ENCODE measurements at regions not wholly inside any gene's neighbourhood (a gene's known extent, or its start where the extent isn't known, plus 50 kb on each side); places are given as distances from the start of the nearest gene placed in this dataset.
"Not testable (repeated sequence)": the region's sequence is repeated elsewhere in the genome, so short reads cannot be mapped to it uniquely, and the experiment has no call there.

DNA sequence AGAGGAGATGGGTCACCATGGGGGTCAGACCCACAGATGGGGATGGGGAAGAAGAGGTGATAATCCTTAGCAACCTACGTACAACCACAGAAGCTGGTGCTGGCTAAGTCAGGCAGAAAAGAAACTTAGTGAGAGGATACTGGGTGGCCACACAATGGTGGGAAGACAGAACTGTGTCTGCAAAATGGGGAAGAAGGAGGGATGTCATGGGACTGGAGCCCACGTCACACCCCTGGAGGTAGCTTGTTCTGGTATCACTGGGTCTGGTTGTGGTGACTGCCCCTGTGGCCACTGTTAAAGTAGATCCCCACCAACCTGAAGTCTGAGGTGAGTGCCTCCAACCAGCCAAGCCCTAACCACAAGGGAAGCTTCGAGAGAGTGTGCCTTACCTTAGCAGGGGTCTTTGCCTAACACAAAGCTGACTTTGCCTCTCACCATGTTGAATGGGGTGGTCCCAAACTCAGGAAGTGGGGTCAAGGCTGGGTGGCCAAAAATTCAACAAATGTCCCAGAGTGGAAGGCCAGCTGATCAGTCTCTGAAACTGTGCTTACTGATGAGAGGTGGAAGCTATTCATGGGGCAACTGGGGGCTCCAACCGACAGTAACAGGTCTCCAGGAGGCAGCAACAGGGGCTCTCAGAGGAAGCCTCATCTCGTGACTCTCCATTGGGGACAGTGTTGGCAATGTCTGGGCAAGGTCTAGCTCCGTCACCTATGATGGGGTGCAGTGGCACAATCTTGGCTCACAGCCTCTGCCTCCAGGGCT lies 64.8 kb upstream of the SLC1A4 start:
- no peak for DNase-seq

DNA sequence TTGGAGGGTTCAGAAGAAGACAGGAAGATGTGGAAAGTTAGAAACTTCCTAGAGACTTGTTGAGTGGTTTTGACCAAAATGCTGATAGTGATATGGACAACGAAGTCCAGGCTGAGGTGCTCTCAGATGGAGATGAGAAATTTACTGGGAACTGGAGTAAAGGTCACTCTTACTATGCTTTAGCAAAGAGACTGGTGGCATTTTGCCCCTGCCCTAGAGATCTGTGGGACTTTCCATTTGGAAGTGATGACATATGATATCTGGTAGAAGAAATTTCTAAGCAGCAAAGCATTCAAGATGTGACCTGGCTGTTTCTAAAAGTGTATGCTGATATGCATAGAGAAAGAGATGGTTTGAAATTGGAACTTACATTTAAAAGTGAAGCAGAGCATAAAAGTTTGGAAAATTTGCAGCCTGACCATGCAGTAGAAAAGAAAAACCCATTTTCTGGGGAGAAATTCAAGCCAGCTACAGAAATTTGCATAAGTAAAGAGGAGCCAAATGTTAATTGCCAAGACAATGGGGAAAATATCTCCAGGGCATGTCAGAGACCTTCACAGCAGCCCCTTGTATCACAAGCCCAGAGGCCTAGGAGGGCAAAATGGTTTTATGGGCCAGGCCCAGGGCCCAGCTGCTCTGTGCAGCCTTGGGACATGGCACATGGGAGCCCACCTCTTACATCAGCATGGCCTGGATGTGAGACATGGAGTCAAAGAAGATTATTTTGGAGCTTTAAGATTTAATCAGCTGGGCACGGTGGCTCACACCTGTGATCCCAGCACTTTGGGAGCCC lies 63.1 kb upstream of the SLC1A4 start:
- DNase-seq = not testable (repeated sequence)

DNA sequence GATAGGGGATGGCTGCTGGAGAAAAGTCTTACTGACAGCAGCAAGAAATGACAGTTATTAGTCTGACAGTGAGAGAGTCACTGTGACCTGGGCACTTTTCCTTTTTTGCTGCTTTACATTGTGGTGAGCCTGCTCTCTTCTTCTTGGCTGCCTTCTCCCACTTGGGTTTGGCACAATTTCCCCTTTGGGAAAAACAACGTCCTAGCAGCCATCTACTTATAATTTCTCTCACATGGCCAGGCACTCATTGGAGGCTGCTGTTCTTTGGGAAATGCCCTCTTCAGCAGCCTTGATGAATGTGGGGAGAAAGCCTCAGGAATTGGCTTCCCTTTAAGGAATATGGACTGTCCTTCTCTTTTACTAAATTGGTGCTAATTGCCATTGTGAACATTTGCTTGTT lies 60.4 kb upstream of the SLC1A4 start:
- DNase-seq = no peak

DNA sequence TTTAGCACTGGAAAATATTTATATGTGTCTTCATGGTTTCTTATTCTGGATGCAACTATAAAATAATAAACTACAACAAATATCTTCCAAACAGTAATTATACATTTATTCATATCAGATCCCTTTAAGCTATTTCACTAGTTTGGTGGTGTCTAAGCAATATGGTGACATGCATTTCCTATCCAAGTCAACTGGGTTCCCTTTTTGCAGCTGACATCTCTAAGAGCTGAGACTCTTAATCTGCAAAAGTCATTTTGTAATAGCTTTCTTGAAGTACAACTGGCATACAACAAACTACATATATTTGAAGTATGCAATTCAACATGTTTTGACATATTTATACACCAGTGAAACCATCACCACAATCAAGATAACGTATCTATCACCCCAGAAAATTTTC lies 59.9 kb upstream of the SLC1A4 start:
- DNase-seq = no peak

DNA sequence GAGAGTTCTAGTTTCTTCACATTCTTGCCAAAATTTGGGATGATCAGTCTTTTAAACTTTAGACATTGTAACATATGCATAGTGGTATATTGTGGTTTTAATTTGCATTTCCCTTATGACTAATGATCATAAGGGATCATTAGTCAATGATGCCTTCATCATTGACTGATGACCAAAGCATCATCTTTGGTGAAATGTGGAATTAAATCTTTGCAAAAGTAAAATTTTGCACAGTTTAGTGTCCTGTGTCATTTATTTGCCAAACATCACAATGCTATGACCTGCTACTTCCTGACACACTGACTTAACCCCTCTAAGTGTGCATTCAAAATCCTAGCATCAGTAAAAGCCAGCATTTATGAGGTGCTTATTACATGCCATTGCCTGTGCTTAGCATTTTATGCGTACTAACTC lies 58.9 kb upstream of the SLC1A4 start:
- no peak for DNase-seq

DNA sequence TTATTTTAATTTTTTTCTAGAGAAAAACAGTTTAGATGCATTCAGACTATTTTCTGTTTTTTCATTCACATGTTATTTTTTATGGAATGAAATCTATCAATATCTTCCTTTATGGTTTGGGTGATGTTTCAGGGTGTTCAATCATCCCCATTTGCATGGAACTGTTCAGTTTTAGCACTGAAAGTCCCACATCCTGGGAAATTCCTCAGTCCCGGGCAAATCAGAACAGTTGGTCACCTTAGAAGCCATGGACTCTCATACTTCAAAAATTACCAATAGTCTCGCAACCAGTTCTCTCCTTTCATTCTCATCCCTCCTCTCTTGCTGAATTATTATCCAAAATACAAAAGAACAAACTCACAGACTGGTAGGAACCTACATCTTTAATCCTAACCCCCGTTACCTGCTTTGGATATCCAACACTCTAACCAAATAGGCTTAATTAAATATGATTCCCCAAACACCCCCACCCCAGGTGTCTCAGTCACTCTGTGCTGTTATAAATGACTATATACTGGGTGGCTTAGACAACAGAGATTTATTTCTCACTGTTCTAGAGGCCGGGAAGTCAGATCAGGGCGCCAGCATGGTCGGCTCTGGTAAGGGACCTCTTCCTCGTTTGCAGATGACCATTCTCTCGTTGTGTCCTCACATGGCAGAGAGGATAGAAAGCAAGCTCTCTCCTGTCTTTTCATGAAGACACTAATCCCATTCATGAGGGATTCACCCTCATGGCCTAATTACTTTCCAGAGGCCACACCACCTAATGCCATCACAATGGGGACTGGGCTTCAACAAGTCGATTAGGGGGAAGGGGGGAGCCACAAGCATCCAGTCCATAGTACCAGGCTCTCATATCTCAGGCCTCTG lies 57.7 kb upstream of the SLC1A4 start:
- no peak for DNase-seq

DNA sequence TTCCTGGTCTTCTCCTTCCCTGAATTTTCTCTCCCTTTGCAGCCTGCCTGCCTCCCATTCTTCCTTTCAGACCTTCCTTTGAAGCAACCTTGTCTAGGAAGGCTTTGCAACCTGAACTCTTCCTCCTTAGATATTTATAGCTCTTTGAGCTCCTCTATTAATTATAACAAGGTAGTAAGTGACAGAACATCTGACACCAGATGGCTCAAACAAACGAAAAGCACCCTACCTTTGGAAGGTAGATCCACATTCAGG lies 57.2 kb upstream of the SLC1A4 start:
- no peak for DNase-seq

DNA sequence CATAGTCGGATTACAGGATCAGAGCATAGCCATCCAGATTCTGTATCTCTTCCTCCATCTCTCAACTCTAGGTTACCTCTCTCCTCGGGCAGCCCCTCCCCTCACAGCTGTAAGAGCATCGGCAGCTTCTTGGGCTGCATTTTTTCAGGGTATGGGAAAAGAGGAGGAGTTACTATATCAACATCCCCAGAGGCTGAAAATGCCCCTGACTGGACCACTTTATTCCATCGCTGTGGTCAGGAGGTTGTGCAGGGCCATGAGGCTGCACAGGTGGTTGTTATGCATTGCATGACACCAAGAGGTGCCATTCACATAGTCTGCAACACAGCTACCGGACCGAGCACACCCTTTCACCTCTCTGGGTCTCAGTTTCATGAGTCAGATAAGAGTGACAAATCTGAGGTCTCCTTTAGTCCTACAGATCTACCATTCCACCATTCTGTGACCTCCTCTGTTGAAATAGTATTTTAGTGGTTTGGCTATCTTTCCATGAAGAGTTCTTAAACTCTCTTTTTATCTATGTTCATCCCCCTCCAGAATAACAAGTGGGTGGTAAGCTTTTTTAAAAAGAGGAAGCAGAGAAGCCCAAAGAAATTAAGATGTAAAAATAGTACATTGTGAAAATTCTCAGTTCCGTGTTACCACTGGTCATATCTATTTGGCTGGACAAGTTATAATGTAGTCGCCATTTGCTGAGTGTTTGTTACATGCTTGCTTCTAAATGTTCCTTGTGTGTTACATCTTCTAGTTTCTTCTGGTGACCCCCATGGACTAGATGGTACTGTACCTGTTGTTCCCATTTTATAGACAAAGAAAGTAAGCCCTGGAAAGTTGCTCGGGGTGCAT lies 56.6 kb upstream of the SLC1A4 start:
- no peak for DNase-seq

DNA sequence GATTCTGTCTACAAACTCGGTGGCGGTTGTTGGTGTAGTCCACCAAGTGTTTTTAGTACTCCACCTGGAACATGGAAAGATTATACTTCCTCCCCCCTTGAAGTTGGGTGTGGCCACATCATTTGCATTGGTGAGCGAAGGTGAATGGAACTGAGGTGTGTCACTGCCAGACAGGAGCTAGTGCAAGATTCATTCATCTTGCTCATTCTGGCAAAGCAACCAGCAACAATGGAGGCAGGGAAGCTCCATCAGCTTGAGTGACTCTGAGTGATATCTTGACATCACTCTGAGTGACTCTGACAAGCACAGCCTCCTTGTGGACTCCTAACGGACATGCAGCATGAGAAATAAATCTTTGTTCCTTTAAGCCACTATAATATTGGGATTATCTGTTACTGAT lies 54.7 kb upstream of the SLC1A4 start:
- DNase-seq = no peak

DNA sequence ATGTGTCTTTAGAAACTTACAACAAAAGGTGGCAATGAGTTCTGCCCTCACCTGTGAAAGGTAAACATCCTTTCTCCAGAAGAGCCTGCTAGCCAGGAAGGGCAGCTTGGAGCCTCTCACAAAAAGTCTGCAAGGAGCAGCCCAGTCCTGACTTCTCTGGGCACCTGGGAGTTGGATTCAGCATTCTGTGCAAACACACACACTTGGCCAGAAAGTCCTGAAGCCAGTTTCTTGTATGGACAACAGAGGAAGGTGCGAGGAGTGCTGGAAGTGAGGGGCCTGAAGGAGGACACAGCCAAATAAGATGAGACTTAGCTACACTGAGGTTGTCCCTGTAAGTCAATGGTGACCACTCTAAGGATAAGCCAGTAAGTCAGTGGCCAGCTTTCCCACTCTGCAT lies 52.4 kb upstream of the SLC1A4 start:
- no peak for DNase-seq

DNA sequence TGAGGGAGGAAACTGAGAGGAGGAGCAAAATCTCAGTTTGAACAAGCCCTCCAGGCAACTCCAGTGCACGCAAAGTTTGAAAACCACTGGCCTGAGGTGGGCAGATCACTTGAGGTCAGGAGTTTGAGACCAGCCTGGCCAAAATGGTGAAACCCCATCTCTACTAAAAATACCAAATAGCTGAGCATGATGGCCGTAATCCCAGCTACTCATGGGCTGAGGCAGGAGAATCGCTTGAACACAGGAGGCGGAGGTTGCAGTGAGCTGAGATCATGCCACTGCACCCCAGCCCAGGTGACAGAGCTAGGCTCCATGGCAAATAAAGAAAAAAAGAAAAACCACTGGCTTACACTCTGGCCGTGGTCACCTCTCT lies 51.9 kb upstream of the SLC1A4 start:
- not testable (repeated sequence) for DNase-seq

DNA sequence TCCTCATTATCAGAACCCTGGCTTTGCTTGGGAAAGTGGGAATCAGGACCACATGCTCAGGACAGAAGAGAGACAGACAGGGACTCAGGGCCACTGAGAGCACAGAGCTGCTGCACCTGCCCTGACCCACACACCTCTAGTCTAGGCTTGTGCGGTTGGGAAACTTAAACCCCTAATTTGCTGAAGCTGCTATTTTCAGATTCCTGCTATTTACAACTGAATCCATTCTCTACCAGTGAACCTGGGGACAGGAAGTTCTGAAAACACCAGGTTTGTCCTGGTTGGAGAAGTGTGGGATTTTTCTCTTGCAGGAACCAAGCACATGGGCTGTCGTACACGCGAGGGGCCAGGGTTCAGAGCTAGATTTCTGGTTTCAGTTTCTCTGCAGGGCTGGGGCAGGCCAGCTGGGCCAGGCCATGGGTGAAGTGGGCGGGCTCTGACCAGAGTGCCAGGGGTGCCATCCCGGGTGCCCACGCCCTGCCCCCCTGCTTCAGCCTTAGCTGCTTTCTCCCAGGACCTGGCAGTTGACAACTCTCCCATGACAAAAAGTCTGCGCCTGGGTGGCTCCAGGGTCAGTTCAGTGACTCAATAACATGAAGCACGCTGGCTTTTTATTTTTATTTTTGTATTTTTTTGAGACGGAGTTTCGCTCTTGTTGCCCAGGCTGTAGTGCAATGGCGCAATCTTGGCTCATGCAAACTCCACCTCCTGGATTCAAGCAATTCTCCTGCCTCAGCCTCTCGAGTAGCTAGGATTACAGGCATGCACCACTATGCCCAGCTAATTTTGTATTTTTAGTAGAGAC lies 51.3 kb upstream of the SLC1A4 start:
- DNase-seq = no peak

DNA sequence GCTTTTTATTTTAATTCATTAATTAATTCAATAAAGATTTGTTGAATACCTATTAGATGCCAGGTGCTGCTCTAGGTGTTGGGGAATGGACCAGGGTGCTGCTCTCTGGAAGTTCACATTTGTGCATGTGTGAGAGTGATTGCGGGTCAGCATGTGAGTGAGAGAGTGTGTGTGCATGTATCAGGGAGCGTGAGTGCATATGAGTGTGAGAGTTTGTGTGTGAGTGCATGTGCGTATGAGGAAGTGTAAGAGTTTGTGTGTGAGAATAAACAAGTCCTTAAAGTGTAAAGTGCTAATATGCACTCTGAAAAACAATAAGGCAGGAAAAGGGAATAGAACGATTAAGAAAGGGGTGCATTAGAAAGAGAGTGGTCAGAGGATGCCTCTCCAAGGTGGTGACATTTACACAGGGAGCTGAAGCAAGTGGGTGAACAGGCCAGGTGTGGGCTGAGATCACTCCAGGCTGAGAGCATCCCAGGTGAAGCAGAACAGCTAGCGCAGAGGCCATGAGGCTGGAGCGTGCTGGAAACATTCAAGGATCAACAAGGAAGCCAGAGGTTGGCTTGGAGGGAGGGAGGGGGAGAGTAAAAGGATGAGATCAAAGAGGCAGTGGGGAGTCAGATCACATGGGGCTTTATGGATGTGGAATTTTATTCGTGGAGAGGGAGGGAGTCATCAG lies 50.5 kb upstream of the SLC1A4 start:
- no peak for DNase-seq

DNA sequence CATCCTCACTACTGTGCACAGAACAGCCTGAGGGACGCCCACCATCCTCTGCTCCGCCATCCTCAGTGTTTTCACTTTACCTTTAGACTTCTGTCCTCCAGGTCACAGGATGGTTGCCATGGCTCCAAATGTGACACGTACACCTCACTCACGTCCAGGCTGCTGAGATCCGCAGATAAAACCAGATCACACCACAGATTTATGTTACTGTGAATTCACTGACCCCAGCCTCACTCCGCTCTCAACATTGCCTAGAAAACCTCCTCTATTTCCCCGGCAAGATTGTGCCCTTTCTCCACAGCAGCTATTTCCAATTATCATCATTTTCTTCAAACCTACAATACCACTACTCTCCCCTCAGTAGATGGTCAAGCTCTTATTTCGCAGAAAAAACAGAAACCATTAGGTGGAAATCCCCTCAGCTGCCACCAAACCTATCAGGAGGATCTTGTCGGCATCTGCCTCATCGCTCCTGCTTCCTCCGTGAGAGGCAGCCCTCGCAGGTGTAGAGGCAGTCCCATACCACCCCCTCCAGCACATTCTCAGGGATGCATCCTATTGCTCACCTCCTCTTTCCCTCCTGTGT lies 49.8 kb upstream of the SLC1A4 start:
- no peak for DNase-seq
